OCI-LY1 (cell line): ENCODE measurements at regions not wholly inside any gene's neighbourhood (a gene's known extent, or its start where the extent isn't known, plus 50 kb on each side); places are given as distances from the start of the nearest gene placed in this dataset.

ENCODE experiments used
- EZH2 ChIP-seq: fragments of 200-600 bp; sonication (generic), shearing (Covaris generic); IDR thresholded peaks from 2 replicates; pipeline ENCODE4 v1.8.0; 2017; ENCODE audit warnings: borderline replicate concordance, mixed run types, mild to moderate bottlenecking, antibody characterized with exemption, low read length, moderate library complexity, mixed read lengths
- TF ChIP-seq, protein P1 (sequence below): fragments of 200-600 bp; sonication (generic), shearing (Covaris generic); IDR thresholded peaks from 2 replicates; pipeline ENCODE4 v1.5.1; 2017; ENCODE audit warnings: mild to moderate bottlenecking, antibody characterized with exemption, low read length, moderate library complexity, mixed read lengths

DNA sequence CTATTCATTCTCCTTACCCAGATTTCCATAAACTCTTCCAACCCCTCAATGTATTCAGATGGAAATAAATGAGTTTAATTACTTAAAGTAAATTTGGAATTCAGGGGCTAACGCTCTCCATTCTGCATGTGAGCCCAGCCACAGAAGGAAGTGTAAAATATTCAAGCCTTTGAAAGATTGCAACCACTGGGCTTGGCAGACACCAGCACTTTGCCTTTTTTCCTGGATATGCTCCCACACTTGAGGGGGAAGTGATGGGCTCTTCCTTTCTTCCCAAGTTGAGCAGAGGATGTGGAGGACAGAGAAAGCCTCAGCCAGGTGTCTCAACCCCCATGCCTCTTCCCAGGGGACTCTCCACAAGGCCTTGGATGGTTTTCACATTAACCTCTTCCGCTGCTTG lies 825.1 kb upstream of the EEF2KMT start:
- TF ChIP-seq, protein P1, sequence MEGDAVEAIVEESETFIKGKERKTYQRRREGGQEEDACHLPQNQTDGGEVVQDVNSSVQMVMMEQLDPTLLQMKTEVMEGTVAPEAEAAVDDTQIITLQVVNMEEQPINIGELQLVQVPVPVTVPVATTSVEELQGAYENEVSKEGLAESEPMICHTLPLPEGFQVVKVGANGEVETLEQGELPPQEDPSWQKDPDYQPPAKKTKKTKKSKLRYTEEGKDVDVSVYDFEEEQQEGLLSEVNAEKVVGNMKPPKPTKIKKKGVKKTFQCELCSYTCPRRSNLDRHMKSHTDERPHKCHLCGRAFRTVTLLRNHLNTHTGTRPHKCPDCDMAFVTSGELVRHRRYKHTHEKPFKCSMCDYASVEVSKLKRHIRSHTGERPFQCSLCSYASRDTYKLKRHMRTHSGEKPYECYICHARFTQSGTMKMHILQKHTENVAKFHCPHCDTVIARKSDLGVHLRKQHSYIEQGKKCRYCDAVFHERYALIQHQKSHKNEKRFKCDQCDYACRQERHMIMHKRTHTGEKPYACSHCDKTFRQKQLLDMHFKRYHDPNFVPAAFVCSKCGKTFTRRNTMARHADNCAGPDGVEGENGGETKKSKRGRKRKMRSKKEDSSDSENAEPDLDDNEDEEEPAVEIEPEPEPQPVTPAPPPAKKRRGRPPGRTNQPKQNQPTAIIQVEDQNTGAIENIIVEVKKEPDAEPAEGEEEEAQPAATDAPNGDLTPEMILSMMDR = no peak
- no peak for TF ChIP-seq EZH2
